Keratinocyte (primary cell): ENCODE measurements at regions not wholly inside any gene's neighbourhood (a gene's known extent, or its start where the extent isn't known, plus 50 kb on each side); places are given as distances from the start of the nearest gene placed in this dataset.
A peak's percentile ranks its signal among the peaks of the same experiment; 100 is the strongest.

Experiments
- DNase-seq: peaks from one replicate; pipeline ENCODE4 v3.0.0-alpha.2; 2011; ENCODE audit warnings: low read depth, missing footprints, low spot score
- FAIRE-seq: peaks from 2 replicates; lab custom pipeline; 2011; peaks lifted over from hg19 to GRCh38; lab: Jason Lieb, UNC
- H2AFZ ChIP-seq: 2 replicates; pipeline ENCODE4 v1.6.0; 2012; ENCODE audit warnings: low read length, control low read depth, inconsistent platforms; ENCODE audit not compliant: control insufficient read depth
- H3K27ac ChIP-seq: 2 replicates; pipeline ENCODE4 v1.5.1; 2011; ENCODE audit warnings: low read length; ENCODE audit not compliant: control insufficient read depth, insufficient read depth
- H3K27me3 ChIP-seq: 3 replicates; pipeline ENCODE4 v1.6.0; 2011; ENCODE audit warnings: low read length; ENCODE audit not compliant: control insufficient read depth, insufficient read depth; ENCODE audit errors: extremely low read depth
- H3K36me3 ChIP-seq, 2 experiments: 2 replicates in 1 of 2; 3 replicates in 1 of 2; pipeline ENCODE4 v1.5.1; 2011; ENCODE audit warnings: low read length in 2 of 2, mild to moderate bottlenecking in 1 of 2; ENCODE audit not compliant: control insufficient read depth in 2 of 2, insufficient read depth in 2 of 2; ENCODE audit errors: extremely low read depth in 1 of 2
- H3K4me1 ChIP-seq: 3 replicates; pipeline ENCODE4 v1.5.1; 2011; ENCODE audit warnings: low read length; ENCODE audit not compliant: control insufficient read depth, insufficient read depth; ENCODE audit errors: extremely low read depth
- H3K4me2 ChIP-seq: 3 replicates; pipeline ENCODE4 v1.6.0; 2011; ENCODE audit warnings: low read depth, low read length; ENCODE audit not compliant: control insufficient read depth, insufficient read depth; ENCODE audit errors: extremely low read depth
- H3K4me3 ChIP-seq, 3 experiments: fragments of 200-600 bp in 1 of 3; sonication (generic) in 1 of 3; 2 replicates in 2 of 3; 3 replicates in 1 of 3; pipeline ENCODE4 v1.5.1; 2011 to 2016; ENCODE audit warnings: low read length in 3 of 3, mild to moderate bottlenecking in 3 of 3, control low read depth in 2 of 3, inconsistent platforms in 1 of 3, low read depth in 1 of 3, mixed read lengths in 1 of 3, mixed run types in 1 of 3, moderate library complexity in 1 of 3; ENCODE audit not compliant: control insufficient read depth in 2 of 3, insufficient read depth in 2 of 3; ENCODE audit errors: extremely low read depth in 1 of 3
- H3K79me2 ChIP-seq: 2 replicates; pipeline ENCODE4 v1.6.0; 2012; ENCODE audit warnings: low read length; ENCODE audit not compliant: control insufficient read depth, insufficient read depth
- H3K9ac ChIP-seq: 3 replicates; pipeline ENCODE4 v1.6.0; 2011; ENCODE audit warnings: low read length; ENCODE audit not compliant: control insufficient read depth, insufficient read depth; ENCODE audit errors: extremely low read depth
- H3K9me1 ChIP-seq: 3 replicates; pipeline ENCODE4 v1.6.0; 2011; ENCODE audit warnings: low read length; ENCODE audit not compliant: control insufficient read depth, insufficient read depth; ENCODE audit errors: extremely low read depth
- H3K9me3 ChIP-seq: 2 replicates; pipeline ENCODE4 v1.5.1; 2012; ENCODE audit warnings: low read depth, low read length; ENCODE audit not compliant: control insufficient read depth
- H4K20me1 ChIP-seq: 3 replicates; pipeline ENCODE4 v1.6.0; 2011; ENCODE audit warnings: low read length; ENCODE audit not compliant: control insufficient read depth, insufficient read depth; ENCODE audit errors: extremely low read depth
- EZH2 ChIP-seq: IDR thresholded peaks from one replicate; pipeline ENCODE4 v1.6.1; 2012; ENCODE audit warnings: inconsistent platforms, mild to moderate bottlenecking, low read length, moderate library complexity
- dilution Hi-C: fragments of 300-500 bp; cut with MboI; formaldehyde crosslinking; loops from one replicate; pipeline ENCODE4 v1.7.0; 2020; ENCODE audit warnings: low sequenced_read_pairs; ENCODE audit not compliant: extremely low pct_ligation_motif_present
- TF ChIP-seq, protein P1 (sequence below), 3 experiments: IDR thresholded peaks in 1 of 3; conservative IDR thresholded peaks in 1 of 3; optimal IDR thresholded peaks in 1 of 3; 2 replicates in 2 of 3; 3 replicates in 1 of 3; pipeline versions ENCODE3 to v1.5.1; 2011; ENCODE audit warnings: low read length in 3 of 3, mild to moderate bottlenecking in 3 of 3, moderate library complexity in 2 of 3, control low read depth in 1 of 3, inconsistent platforms in 1 of 3; ENCODE audit not compliant: insufficient read depth in 2 of 3; ENCODE audit errors: extremely low read depth in 1 of 3

DNA sequence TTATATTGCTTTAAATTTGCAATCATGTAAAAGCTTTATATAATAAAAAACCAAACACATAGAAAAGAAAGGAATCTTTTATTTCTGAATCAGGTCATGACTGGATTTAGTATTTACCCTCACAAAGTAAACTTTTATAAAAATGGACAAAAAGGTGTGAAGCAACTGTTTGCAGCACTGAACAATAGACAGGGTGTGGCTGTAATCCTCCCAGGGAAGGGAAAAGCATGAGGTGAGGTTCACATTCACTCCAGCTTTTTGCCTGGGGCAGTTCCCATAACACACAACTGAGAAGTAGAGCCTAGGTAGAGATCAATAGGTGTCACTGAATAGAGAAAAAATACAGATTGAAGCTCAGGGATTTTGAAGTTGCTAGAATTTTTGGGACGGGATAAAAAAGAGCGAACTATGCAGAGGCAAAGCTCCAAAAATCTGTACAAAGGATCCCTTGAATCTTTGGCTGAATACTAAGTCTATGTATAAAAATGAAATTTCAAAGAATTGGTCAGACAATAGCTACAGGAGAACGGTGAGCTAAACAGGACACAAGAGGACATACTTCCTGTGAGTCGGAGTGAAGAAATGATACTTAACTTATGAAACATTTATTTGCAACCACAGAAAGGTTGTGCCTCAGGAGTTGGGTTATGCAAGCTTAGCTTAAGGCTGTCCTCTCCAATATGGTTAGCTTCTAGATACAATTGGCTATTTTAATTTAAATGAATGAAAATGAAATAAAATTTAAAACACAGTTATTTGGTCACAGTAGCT, 162.0 kb upstream of the ZP4 start:
- DNase-seq (peak; percentile 48), FAIRE-seq (peak; percentile 63)
- dilution Hi-C loops: no loop called here
- Histone ChIP-seq H2AFZ (peak overlapping the region; percentile 47), H3K27me3 (no peaks in the 10 kb centered on the region), H3K4me3 (no peak overlapping the region), H3K27ac (peak overlapping the region; percentile 61), H4K20me1 (no peaks in the 10 kb centered on the region), H3K4me2 (peak overlapping the region; percentile 40), H3K79me2 (no peaks in the 10 kb centered on the region), H3K9ac (no peak overlapping the region), H3K9me1 (no peaks in the 10 kb centered on the region), H3K36me3 (no peaks in the 10 kb centered on the region), H3K4me1 (peaks cover 22% of the 10 kb centered on the region), H3K9me3 (no peaks in the 10 kb centered on the region)
- TF ChIP-seq EZH2: no peak
- TF ChIP-seq, protein P1, sequence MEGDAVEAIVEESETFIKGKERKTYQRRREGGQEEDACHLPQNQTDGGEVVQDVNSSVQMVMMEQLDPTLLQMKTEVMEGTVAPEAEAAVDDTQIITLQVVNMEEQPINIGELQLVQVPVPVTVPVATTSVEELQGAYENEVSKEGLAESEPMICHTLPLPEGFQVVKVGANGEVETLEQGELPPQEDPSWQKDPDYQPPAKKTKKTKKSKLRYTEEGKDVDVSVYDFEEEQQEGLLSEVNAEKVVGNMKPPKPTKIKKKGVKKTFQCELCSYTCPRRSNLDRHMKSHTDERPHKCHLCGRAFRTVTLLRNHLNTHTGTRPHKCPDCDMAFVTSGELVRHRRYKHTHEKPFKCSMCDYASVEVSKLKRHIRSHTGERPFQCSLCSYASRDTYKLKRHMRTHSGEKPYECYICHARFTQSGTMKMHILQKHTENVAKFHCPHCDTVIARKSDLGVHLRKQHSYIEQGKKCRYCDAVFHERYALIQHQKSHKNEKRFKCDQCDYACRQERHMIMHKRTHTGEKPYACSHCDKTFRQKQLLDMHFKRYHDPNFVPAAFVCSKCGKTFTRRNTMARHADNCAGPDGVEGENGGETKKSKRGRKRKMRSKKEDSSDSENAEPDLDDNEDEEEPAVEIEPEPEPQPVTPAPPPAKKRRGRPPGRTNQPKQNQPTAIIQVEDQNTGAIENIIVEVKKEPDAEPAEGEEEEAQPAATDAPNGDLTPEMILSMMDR (optimal IDR thresholded peaks at IDR 0.05 in 1 of 3, IDR thresholded peaks at IDR 0.05 in 1 of 3, conservative IDR thresholded peaks at IDR 0.05 in 1 of 3; ENCODE audit: extremely low read depth in 1 of 3, insufficient read depth in 2 of 3, low read length in 3 of 3): no peak

DNA sequence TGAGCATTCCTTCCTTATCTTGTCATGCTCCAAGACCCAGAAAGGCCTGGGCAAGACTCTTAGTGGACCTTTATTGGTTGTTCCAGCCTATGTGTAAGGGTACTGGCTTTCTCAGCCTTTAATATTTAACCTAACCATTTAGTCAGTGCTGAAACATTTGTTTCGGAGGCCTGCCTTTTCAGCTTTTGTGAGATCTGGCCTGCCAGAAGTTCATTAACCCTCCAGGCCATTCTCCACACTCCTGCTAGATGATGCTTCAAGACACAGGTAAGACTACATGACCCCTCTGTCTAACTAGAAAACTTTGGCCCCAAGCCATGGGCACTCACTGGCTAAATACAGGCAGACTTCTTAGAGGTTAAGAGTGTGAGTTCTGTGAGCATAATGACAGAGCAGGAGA, 138.4 kb upstream of the ZP4 start:
- no peak overlapping the region for H2AFZ ChIP-seq
- no peak overlapping the region for H3K9ac ChIP-seq
- no peaks in the 10 kb centered on the region for H3K36me3 ChIP-seq
- no peak overlapping the region for H3K4me3 ChIP-seq
- dilution Hi-C loops: no loop called here
- no peaks in the 10 kb centered on the region for H3K4me1 ChIP-seq
- no peaks in the 10 kb centered on the region for H4K20me1 ChIP-seq
- TF ChIP-seq, protein P1 (optimal IDR thresholded peaks at IDR 0.05 in 1 of 3, IDR thresholded peaks at IDR 0.05 in 1 of 3, conservative IDR thresholded peaks at IDR 0.05 in 1 of 3; ENCODE audit: extremely low read depth in 1 of 3, insufficient read depth in 2 of 3, low read length in 3 of 3): no peak
- no peak for TF ChIP-seq EZH2
- no peak overlapping the region for H3K27ac ChIP-seq
- no peak for FAIRE-seq
- no peaks in the 10 kb centered on the region for H3K79me2 ChIP-seq
- H3K4me2 ChIP-seq: no peak overlapping the region
- no peak for DNase-seq
- H3K9me3 ChIP-seq: no peaks in the 10 kb centered on the region
- no peaks in the 10 kb centered on the region for H3K27me3 ChIP-seq
- H3K9me1 ChIP-seq: no peaks in the 10 kb centered on the region
